HG02884 (cell line): ENCODE measurements at regions not wholly inside any gene's neighbourhood (a gene's known extent, or its start where the extent isn't known, plus 50 kb on each side); places are given as distances from the start of the nearest gene placed in this dataset.

ENCODE experiments used
- ATAC-seq: cut with Tn5 transposase; IDR thresholded peaks from one replicate; pipeline ENCODE4 v1.9.1; 2021; ENCODE audit warnings: mild to moderate bottlenecking, moderate library complexity; ENCODE audit not compliant: unreplicated experiment

DNA sequence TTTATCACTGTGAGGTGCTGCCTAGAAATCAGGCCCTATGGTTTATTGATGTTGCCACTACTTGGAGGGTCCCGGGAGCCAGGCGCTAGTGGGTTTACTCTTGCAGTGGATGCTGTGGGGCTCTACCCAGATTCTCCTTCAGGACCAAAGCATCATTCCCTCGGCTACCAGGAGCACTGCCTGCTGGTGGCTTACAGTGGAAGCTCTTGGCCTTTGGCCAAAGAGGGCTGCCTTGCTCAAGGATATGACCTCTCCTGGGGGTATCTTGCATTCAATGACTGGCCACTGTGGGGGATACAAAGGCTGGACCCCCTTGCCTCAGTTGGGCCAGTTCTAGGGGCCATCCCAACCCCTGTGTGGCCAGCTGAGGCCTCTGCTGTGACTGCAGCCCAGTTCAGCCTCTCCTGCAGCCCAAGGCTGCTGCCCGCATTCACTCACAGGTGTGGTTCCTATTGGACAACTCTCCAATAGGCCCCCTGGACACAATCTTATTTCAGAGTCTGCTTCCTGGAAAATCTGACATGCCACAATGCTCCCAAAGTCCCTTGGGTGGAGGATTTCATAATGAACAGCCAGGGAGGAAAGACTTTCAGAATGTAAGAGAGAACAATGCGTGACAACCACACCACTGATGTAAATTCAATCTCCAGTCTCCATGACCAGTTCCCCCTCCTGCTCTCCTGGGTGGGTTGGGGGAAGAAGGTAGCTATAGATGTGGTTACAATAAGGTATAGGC lies 196.3 kb downstream of the SNX10 start:
- no peak for ATAC-seq

DNA sequence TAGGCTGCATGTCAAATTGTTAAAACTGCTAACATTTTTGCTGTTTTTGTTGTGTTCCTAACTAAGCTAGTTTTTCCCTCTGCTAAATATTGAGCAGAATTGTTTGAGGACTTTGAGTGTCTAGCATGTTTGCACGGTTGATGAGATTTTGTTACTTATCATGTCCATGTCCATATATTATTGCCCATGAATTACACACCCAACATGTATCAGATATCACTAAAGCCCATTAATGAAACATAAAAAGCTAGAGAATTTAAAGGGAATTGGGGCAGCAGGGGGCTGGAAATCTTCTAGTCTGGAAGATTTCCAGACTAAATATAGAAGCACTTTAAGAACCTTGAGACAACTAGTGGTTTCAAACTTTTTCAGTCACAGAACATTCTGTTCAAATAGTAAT lies 197.7 kb downstream of the SNX10 start:
- ATAC-seq: no peak

DNA sequence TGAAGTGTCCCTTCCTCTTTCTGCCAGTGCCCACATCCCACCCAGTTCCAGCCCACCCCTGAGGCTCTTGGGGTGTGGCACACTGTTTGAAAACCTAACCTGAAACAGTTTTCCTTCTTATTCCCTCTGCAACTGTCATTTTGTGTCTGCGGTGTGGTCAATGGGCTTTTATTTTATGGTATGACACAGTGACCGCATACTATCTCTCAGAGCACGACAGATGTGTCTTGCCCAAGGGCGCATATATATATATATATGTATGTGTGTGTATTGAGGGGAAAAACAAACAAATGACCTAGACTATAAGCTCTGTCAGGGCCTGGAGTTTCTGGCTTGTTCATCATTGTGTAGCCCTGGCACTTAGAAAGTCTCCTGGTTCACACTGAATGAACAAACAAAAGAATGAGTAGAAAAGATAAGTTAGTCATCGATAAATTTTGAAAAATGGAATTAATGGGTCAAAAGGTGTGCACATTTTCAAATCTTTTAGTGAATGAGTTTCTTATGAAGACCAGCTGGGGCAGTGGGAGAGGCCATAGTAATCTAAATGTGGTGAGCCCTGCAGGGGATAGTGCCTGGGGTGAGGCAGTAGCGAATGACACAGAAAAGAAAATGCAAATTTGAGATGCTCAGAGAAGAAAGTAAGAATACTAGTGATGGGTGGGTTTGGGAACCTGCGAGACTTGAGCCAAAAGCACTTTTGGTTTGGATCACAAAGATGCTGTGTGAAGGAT lies 198.4 kb downstream of the SNX10 start:
- ATAC-seq: no peak

DNA sequence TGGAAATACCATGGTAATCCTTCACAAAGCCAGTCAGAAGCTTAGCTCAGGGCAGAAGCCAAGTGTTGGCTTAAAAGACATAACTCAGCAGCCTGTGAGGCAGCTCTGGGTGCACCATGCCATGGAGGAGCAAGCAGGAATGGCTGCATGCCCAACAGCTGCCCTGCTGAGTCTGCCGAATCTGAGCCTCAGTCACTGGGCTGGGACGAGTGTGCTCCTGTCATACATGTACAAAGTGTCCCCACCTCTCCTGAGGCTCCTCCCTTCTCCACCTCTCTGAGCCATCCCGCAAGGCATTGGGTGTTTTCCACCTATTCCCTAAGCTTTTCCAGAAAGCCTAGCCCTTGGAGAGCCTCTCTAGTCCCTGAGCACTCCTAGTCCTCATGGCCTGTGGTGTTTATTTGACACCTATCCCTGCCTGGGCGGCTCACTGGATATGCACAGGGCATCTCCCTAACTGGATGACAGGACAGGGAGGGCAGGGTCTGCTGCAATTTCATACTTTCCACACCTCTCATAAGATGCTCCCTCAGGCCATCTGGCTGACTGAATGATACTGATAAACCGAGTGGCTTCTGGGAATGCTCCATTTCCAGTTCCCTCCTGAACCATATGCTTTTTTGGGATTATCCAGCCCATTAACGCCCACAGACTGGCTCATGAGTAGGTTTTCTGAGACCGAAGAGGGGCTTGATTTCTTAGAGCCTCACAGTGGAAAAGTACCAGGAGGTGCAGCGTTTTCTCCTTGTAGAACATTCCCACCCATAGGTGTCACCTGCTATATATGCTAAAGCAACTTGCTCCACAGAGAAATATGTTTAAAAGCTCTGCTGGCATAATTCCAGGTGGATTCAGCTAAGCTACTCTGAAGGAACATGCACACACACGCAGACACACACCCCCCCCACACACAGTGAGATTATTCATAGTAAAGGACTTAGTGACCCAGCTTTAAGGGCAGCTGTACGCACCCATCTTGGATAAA lies 199.3 kb downstream of the SNX10 start:
- ATAC-seq: no peak

DNA sequence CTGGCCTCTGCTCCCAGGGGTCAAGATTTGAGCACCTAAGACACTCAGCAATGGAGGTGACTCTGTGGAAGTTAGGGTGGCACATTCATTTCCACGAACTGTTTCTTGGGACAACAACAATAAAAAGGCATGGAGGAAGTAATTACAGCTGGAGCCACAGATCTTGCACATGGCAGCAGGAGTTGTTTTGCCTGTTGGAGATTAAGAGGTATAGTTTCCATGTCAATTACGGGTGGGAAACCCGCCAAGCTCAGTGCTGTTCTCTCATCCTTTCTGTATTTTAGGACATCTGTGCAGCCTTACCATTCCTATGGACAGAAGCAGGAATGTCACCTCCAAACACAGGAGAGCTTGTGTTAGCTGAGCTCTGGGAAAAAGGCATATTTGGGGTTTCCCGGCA lies 201.2 kb downstream of the SNX10 start:
- ATAC-seq: no peak

DNA sequence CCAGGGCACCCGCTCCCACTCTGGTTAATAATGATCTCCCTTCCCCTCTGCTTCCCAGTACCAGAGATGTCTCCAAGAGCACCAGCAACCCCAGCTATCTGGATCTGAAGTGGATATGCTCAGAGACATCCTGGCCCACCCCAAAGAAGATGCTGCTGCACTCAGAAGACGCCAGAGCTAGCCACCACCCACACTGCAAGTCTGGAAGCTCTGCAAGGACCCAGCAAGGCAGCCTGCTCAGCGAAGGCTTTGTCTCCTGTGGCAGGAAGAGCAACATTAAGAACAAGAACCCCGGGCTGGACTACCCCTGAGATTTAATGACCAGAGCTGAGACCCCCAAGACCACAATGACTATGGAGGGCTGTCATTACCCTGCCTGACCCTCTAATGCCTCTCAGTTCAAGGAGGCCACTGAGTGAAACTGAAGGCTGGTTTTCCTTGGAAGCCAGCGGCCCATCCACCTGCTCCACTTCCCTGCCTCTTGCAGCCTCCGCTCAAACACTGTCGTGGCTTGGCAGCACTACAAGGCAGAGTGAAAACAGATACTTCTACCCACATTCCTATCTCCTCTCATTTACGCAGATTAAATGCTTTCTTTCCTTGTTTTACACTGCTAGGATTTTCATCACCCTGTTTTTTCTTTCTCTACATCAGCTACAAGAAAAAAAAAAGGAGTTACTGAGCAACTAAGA lies 202.2 kb downstream of the SNX10 start:
- ATAC-seq: no peak

DNA sequence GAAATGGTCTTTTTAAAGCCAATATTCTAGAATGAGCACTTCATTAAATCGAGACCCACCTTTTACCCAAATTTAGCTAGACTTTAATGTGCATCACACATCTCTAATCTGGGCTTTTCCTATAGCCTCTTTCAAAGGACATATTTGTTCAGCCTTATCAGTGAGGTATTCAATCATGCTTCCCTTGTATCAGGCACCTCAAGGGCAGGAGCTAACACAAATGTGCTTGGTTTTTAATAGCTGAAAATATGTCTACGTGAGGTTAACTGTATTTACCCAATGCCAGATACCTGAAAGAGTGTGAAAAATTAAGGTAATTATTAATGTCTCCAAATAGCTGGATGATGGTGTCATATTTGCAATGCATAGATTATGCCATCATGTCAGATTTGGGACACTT lies 203.9 kb downstream of the SNX10 start:
- no peak for ATAC-seq

DNA sequence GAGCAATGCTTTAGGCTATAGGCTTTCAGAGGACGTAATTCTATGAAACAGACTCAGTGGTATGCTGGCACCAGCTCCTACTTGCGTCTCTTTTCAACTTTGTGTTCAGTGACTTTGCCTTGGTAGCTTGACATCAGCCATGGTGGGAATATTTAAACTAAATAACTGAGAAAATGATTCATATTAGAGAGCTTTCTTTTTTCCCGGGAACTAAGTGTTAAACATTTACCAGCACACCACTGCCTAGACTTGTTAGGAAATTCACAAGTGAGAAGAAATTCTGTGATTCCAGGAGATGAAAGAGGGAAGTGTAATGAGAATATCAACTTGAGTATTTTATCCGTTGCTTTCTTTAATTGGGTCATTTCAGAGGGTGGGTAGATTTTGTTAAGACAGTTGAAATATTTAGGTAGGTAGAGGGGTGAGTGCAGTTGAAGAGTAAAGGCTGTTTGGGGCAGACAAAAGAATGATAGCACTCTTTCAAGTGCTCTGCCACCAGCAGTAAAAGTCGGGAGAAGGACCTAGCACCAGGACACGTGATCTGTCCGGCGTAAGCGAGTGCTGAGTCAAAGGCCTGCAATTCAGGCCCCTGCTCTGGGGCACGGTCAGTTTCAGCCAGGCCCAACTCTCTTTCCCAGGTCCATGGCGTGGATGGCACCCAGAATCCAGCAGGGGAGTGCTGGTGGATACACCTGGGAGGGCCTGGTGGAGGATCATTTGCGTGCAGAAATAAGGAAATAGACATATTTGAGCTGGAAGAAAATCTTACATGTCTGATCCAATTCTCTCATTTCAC lies 206.3 kb downstream of the SNX10 start:
- no peak for ATAC-seq

DNA sequence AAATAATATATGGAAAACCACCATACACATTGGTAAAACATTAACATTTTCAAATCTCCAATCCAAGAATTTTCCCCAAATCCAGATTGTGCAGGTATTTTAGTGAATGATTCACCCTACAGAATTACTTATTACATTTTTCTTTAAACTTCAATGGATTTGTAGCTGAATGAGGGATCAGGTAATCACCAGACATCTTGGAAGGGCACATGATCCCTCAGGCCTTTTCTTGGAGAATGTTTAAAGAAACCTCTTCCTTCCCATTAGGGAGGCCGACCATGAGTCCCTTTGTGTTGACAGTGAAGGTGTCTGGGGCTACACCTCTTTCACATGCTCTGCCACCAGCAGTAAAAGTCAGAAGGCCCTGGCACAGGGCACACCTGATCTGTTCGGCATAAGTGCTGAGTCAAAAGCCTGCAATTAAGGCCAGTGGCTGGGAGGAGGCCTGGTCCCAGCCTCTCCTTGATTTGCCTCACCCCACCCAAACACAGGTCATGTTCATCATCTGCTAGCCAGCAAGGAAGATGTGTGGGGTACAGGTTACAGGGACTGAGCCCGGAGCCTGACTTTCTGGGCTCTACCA lies 207.7 kb downstream of the SNX10 start:
- ATAC-seq: no peak

DNA sequence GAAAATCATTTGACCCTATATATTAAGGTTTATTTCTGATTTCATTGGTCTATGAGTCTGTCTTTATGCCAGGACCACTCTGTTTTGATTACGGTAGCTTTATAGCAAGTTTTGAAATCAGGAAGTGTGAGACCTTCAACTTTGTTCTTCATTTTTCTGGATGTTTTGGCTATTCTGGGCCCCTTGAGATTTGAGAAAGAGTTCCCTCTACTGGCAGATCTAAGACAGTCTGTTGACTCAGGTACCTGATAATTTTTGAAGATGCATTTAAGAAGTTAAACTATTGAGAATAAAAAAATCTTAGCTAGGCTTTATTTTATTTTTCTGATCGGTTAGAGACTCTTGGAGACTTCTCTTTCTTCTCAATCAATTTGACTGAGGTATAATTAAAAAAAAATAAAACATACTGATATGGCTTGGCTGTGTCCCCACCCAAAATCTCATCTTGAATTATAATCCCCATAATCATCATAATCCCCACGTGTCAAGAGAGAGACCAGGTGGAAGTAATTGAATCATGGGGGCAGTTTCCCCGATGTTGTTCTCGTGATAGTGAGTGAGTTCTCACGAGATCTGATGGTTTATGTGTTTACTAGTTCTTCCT lies 209.2 kb downstream of the SNX10 start:
- peak; percentile 48 for ATAC-seq

DNA sequence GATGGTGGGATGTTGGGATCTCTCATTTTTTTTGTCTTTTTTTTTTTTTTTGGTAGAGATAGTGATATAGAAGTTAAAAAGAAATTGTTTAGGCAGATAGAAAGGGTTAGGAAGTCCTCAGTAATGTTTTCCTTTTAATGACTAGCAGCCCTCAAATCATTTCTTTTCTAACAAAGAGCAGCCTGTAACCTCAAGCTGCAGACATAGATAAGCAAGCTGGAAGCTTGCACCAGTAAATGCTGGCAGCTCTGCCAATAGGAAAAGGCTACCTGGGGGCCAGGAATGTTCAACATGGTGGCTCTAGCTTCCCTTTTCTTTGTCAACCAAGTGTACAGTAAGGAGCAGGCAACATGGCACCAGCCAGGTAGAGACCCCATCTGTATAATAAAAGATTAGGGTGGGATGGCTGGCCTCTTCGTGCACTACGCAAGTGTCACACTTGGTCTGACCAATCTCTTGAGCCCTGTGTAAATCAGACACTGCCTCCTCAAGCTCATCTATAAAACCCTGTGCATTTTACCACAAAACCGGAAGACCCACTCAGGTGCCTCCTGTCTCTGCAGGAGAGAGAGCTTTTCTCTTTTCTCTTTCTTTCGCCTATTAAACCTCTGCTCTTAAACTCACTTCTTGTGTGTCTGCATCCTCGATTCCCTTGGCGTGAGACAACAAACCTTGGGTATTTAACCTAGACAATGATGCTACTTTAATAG lies 212.9 kb downstream of the SNX10 start:
- ATAC-seq: no peak

DNA sequence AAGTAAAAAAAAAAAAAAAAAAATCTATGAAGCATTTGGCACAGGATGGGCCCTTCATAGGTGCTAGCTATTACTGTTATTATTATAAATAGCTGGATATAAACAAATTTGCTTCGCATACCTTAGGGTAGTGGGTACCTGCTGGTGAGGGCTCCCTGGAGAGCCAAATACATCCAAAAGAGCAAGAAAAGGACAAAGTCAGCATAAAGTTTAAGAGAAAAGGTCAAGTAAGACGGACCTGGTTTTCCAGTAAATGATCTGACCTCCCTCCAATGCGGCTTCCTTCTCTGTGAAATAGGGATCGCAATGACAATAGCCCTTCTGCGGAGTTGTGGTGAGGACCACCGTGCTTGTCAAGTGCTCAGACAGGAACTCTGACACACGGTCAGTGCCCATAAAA lies 214.5 kb downstream of the SNX10 start:
- ATAC-seq: no peak

DNA sequence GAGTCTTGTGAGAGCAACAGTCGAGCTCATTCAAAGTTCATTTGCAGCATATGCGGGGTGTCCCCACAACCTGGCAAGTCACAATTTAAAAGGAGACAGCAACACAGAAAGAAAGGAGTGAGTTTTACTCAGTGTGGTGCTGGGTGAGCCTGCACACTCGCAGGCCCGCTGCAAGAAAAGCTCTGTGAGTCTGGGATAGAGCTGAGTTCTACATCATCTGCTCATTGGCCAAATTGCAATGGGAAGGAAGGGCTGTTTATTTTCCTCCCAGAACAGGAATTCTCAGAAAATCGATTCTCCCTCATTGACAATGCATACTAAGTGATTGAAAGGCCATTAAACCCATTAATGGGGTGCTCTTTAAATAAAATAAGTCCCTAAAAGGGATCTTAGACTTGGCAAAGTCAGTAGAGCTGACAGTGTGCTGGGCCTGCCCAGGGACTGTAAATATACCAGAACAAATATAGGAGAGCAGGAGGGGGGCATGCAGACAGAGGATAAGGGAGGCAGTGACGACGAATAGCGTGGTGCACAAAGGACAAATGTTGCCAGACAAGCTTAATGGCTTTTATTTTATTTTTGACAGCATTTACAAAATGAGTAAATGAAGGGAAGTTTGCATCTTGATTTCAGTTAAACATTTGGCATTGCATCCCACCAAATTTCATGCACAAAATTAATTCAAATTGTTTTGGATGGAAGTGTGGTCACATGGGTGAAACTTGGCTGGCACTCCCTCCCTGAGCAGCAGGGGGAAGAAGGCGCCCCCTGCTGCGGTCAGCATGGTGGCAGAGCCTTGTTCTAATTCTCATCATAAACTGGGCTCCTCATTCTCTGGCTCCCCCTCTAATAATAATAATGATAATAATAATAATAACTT lies 215.7 kb downstream of the SNX10 start:
- ATAC-seq: no peak

DNA sequence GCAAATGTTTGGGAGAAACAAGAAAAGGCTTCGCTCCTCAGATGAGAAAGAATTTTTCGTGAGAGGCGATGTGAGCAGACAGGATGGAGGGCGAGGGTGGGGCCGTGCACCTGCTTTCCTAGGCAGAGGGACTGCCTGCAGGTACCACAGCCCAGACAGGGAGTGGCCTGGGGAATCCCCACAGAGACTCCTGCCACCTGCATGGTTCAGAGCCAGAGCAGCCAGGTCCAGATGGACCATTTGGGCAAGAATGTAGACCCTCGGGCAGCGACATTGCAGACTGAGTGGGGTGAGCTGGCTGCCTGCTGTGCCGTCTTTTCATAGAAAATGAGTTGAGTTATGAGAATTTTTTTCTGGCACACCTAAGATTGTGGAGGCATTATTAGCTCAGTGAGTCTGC lies 216.8 kb downstream of the SNX10 start:
- ATAC-seq: no peak

DNA sequence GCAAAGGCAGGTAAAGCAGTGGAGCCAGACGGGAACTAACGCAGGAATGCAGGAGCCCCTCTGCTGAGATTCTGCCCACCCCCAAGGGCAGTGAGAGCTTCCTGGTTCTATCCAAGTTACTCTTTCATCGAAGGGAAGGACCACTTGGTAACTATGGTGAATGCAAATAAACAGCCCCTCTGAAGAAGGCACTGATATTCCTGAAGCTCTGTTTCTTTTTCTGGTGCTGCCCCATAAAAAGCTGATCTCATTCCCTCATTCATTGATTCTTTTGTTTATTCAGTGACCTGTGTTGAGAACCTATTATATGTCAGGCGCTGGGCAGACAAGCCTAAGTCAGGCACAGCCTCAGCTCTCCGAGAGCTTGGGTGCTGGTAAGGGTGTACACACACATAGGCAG lies 217.3 kb downstream of the SNX10 start:
- no peak for ATAC-seq

DNA sequence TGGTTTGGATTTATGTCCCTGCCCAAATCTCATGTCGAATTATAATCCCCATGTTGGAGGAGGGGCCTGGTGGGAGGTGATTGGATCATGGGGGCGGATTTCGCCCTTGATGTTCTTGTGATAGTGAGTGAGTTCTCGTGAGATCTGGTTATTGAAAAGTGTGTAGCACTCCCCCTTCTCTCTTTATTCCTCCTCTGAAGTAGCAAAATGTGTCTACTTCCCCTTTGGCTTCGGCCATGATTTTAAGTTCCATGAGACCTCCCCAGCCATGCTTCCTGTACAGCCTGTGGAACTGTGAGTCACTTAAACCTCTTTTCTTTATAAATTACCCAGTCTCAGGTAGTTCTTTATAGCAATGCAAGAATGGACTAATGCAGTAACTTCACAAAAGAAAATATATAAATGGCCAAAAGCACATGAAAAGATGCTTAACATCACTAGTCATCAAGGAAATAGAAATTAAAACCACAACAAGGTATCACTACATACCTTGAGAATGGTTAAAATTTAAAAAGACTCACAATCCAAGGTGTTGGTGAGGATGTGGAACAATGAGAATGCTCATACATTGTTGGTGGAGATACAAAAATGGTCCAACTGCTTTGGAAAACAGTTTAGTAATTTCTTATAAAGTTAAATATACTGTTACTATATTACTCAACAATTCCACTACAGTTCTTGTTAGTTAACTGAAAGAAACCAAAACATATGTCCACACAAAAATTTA lies 218.7 kb downstream of the SNX10 start:
- ATAC-seq: no peak

DNA sequence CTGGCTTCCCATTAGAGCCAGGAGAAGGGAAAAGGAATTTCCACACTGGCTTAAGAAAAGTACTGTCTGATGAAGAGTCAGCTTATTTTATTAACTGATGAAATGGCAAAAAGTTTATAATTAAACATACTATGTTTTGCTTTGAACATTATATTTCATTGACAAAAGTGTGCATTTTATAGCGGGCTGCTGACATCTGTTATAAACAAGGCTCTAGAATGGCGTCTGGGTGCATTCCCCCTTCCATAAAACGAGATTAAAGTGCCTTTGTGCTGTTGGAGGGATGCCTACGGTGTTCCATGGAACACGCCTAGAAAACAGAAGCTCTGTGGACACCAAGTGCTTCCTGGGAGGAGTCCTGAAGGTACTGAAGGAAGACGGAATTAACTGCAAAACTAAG lies 220.2 kb downstream of the SNX10 start:
- no peak for ATAC-seq
